ENCODE measurements at regions not wholly inside any gene's neighbourhood (a gene's known extent, or its start where the extent isn't known, plus 50 kb on each side); places are given as distances from the start of the nearest gene placed in this dataset.

- TF ChIP-seq ETS1 (IDR thresholded peaks at IDR 0.05), result no peak
- TF ChIP-seq ZNF114 (CRISPR knock-in tag; IDR thresholded peaks at IDR 0.05), result no peak
- no peak for TF ChIP-seq POLR2AphosphoS5 (IDR thresholded peaks at IDR 0.05; ENCODE audit: low read depth)
- TF ChIP-seq EZH2 (IDR thresholded peaks at IDR 0.05; ENCODE audit: low read depth, unreplicated experiment), result no peak
- no peak for TF ChIP-seq EZH2phosphoT487 (IDR thresholded peaks at IDR 0.05; ENCODE audit: unreplicated experiment)
- no peak for TF ChIP-seq JUNB (IDR thresholded peaks at IDR 0.05; ENCODE audit: unreplicated experiment)
Observed at GRCh38 chr12:107379852-107380567, 286.7 kb upstream of the CRY1 start (continued).

- H3K36me3 Mint-ChIP-seq (ENCODE audit: low read depth), result 0 out of 3 replicates have a peak, but pooled peaks cover 1% of the 10 kb centered on the region
- Histone ChIP-seq H3F3A (replicated peaks; ENCODE audit: low read depth) (no peaks in the 10 kb centered on the region), H2AFZ (no peak overlapping the region), H3K9me2 (ENCODE audit: insufficient read depth) (no peaks in the 10 kb centered on the region), H3K4me1 (ENCODE audit: insufficient read depth) (peaks cover 16% of the 10 kb centered on the region), H4K20me1 (replicated peaks; ENCODE audit: insufficient read depth) (no peaks in the 10 kb centered on the region), H3K27ac (ENCODE audit: low read depth) (no peak overlapping the region), H3K4me2 (no peak overlapping the region), H3K79me2 (replicated peaks; ENCODE audit: insufficient read depth) (no peaks in the 10 kb centered on the region), H3K36me3 (ENCODE audit: insufficient read depth) (no peaks in the 10 kb centered on the region), H3K4me3 (no peak overlapping the region), H3K27me3 (ENCODE audit: insufficient read depth) (no peaks in the 10 kb centered on the region)
- H3K4me1 Mint-ChIP-seq, result peaks cover 29% of the 10 kb centered on the region
- DNase-seq (ENCODE audit: low spot score), result no peak
- ATAC-seq, result no peak; the same call in 2 of the 3 replicates
- peaks cover 6% of the 10 kb centered on the region; the same call in 1 of the 3 replicates for H3K9me3 Mint-ChIP-seq
- H3K27ac Mint-ChIP-seq, result no peak overlapping the region
- peaks cover 1% of the 10 kb centered on the region for H3K27me3 Mint-ChIP-seq (ENCODE audit: insufficient read depth, low read depth, poor library complexity)
- no peak overlapping the region for H3K4me3 Mint-ChIP-seq
- no peak for TF ChIP-seq EZH2phosphoT487 (IDR thresholded peaks at IDR 0.05; ENCODE audit: unreplicated experiment)
- no peak for TF ChIP-seq REST (IDR thresholded peaks at IDR 0.05; ENCODE audit: unreplicated experiment)
- TF ChIP-seq JUNB (IDR thresholded peaks at IDR 0.05; ENCODE audit: unreplicated experiment), result no peak
- no peak for TF ChIP-seq EZH2 (IDR thresholded peaks at IDR 0.05; ENCODE audit: low read depth, unreplicated experiment)
- TF ChIP-seq STAT1 (IDR thresholded peaks at IDR 0.05; ENCODE audit: unreplicated experiment), result no peak
- TF ChIP-seq POLR2AphosphoS5 (IDR thresholded peaks at IDR 0.05; ENCODE audit: low read depth), result no peak
- TF ChIP-seq ZNF114 (CRISPR knock-in tag; IDR thresholded peaks at IDR 0.05), result no peak
- TF ChIP-seq CREB1 (CRISPR knock-in tag; IDR thresholded peaks at IDR 0.05; ENCODE audit: low read depth), result no peak
- no peak for TF ChIP-seq ETS1 (IDR thresholded peaks at IDR 0.05)
- TF ChIP-seq ZNF462 (CRISPR knock-in tag; IDR thresholded peaks at IDR 0.05), result no peak
- no peak for TF ChIP-seq ZNF331 (CRISPR knock-in tag; IDR thresholded peaks at IDR 0.05; ENCODE audit: low read depth)
Observed at GRCh38 chr12:107384645-107385044, 291.3 kb upstream of the CRY1 start.

Measured in GM23338 (cell line).